BLaER1 treated with 17β-estradiol and CSF1 and Interleukin-3, amounts not matched to agents 10 nM and 100 nM (cell line): ENCODE measurements at regions not wholly inside any gene's neighbourhood (a gene's known extent, or its start where the extent isn't known, plus 50 kb on each side); places are given as distances from the start of the nearest gene placed in this dataset.

Experiments used
- H3K27ac ChIP-seq, 11 experiments: shearing (Covaris generic); formaldehyde crosslinking; 2 replicates each; pipeline ENCODE4 v1.8.1; 2022
- H3K27me3 ChIP-seq, 11 experiments: shearing (Covaris generic); formaldehyde crosslinking; 2 replicates each; pipeline ENCODE4 v1.8.1; 2022
- H3K36me3 ChIP-seq, 11 experiments: shearing (Covaris generic); formaldehyde crosslinking; 2 replicates each; pipeline ENCODE4 v1.8.1; 2022
- H3K4me1 ChIP-seq, 10 experiments: shearing (Covaris generic); formaldehyde crosslinking; 2 replicates each; pipeline ENCODE4 v1.8.1; 2022
- H3K4me2 ChIP-seq, 11 experiments: shearing (Covaris generic); formaldehyde crosslinking; 2 replicates each; pipeline ENCODE4 v1.8.1; 2022
- H3K4me3 ChIP-seq, 10 experiments: shearing (Covaris generic); formaldehyde crosslinking; 2 replicates each; pipeline ENCODE4 v1.8.1; 2022
- H3K9ac ChIP-seq, 11 experiments: shearing (Covaris generic); formaldehyde crosslinking; 2 replicates each; pipeline ENCODE4 v1.8.1; 2022
- H3K9me3 ChIP-seq, 11 experiments: shearing (Covaris generic); formaldehyde crosslinking; replicated peaks in 1 of 11; 2 replicates each; pipeline ENCODE4 v1.8.1; 2022
- H4K20me1 ChIP-seq, 11 experiments: shearing (Covaris generic); formaldehyde crosslinking; 2 replicates each; pipeline ENCODE4 v1.8.1; 2022
- Cebpa-rat ChIP-seq, 11 experiments: shearing (Covaris generic); IDR thresholded peaks; 2 replicates each; pipeline ENCODE4 v1.8.1; 2022

GRCh38 chr2:223220658-223220925 lies 168.6 kb downstream of the KCNE4 start:
- no peak overlapping the region for H3K4me3 ChIP-seq
- no peaks in the 10 kb centered on the region for H3K27me3 ChIP-seq
- no peaks in the 10 kb centered on the region for H3K9me3 ChIP-seq
- no peak for TF ChIP-seq Cebpa-rat (IDR thresholded peaks at IDR 0.05)
- H3K4me1 ChIP-seq = no peaks in the 10 kb centered on the region
- H4K20me1 ChIP-seq = no peaks in the 10 kb centered on the region
- H3K9ac ChIP-seq = no peak overlapping the region
- H3K27ac ChIP-seq = no peak overlapping the region
- H3K4me2 ChIP-seq = no peak overlapping the region
- H3K36me3 ChIP-seq = no peaks in the 10 kb centered on the region

- no peaks in the 10 kb centered on the region for H3K4me1 ChIP-seq
- no peak overlapping the region for H3K4me3 ChIP-seq
- H3K27me3 ChIP-seq = no peaks in the 10 kb centered on the region
- no peak overlapping the region for H3K9ac ChIP-seq
- no peak overlapping the region for H3K4me2 ChIP-seq
- no peaks in the 10 kb centered on the region for H4K20me1 ChIP-seq
- no peak for TF ChIP-seq Cebpa-rat (IDR thresholded peaks at IDR 0.05)
- H3K27ac ChIP-seq = no peak overlapping the region
- no peaks in the 10 kb centered on the region for H3K36me3 ChIP-seq
- H3K9me3 ChIP-seq = no peaks in the 10 kb centered on the region
These were observed 169.3 kb downstream of the KCNE4 start for GRCh38 chr2:223221139-223221835.

- H3K9me3 ChIP-seq = no peaks in the 10 kb centered on the region
- no peaks in the 10 kb centered on the region for H4K20me1 ChIP-seq
- H3K9ac ChIP-seq = no peak overlapping the region
- H3K36me3 ChIP-seq = no peaks in the 10 kb centered on the region
- no peak overlapping the region for H3K4me3 ChIP-seq
- H3K27me3 ChIP-seq = no peaks in the 10 kb centered on the region
- no peak for TF ChIP-seq Cebpa-rat (IDR thresholded peaks at IDR 0.05)
- H3K4me2 ChIP-seq = no peak overlapping the region
- no peaks in the 10 kb centered on the region for H3K4me1 ChIP-seq
- H3K27ac ChIP-seq = no peak overlapping the region
These were observed 170.4 kb downstream of the KCNE4 start for GRCh38 chr2:223222397-223222796.

GRCh38 chr2:223223156-223223555 lies 171.2 kb downstream of the KCNE4 start:
- H3K27ac ChIP-seq = no peak overlapping the region
- no peaks in the 10 kb centered on the region for H4K20me1 ChIP-seq
- H3K9ac ChIP-seq = no peak overlapping the region
- H3K4me3 ChIP-seq = no peak overlapping the region
- no peaks in the 10 kb centered on the region for H3K36me3 ChIP-seq
- no peaks in the 10 kb centered on the region for H3K27me3 ChIP-seq
- no peaks in the 10 kb centered on the region for H3K4me1 ChIP-seq
- no peak for TF ChIP-seq Cebpa-rat (IDR thresholded peaks at IDR 0.05)
- no peak overlapping the region for H3K4me2 ChIP-seq
- no peaks in the 10 kb centered on the region for H3K9me3 ChIP-seq

GRCh38 chr2:223225266-223225665 lies 173.3 kb downstream of the KCNE4 start:
- Histone ChIP-seq H3K27ac (no peak overlapping the region), H3K36me3 (no peaks in the 10 kb centered on the region)

GRCh38 chr2:223226264-223226663 lies 174.3 kb downstream of the KCNE4 start:
- Histone ChIP-seq H3K4me1 (no peaks in the 10 kb centered on the region), H3K36me3 (no peaks in the 10 kb centered on the region), H3K4me2 (no peak overlapping the region), H3K27me3 (no peaks in the 10 kb centered on the region), H3K4me3 (no peak overlapping the region), H3K27ac (no peak overlapping the region), H3K9me3 (no peaks in the 10 kb centered on the region), H4K20me1 (no peaks in the 10 kb centered on the region), H3K9ac (no peak overlapping the region)
- TF ChIP-seq Cebpa-rat (IDR thresholded peaks at IDR 0.05) = no peak

More at GRCh38 chr2:223225266-223225665, 173.3 kb downstream of the KCNE4 start:
- no peaks in the 10 kb centered on the region for H3K4me1 ChIP-seq
- no peak for TF ChIP-seq Cebpa-rat (IDR thresholded peaks at IDR 0.05)
- no peak overlapping the region for H3K4me3 ChIP-seq
- no peak overlapping the region for H3K9ac ChIP-seq
- no peaks in the 10 kb centered on the region for H4K20me1 ChIP-seq
- H3K9me3 ChIP-seq = no peaks in the 10 kb centered on the region
- no peaks in the 10 kb centered on the region for H3K27me3 ChIP-seq
- no peak overlapping the region for H3K4me2 ChIP-seq

GRCh38 chr2:223227338-223227737 lies 175.3 kb downstream of the KCNE4 start:
- no peaks in the 10 kb centered on the region for H3K4me1 ChIP-seq
- H3K4me2 ChIP-seq = no peak overlapping the region
- TF ChIP-seq Cebpa-rat (IDR thresholded peaks at IDR 0.05) = no peak
- H3K9me3 ChIP-seq = no peaks in the 10 kb centered on the region
- H3K27ac ChIP-seq = no peak overlapping the region
- H3K36me3 ChIP-seq = no peaks in the 10 kb centered on the region
- no peak overlapping the region for H3K4me3 ChIP-seq
- no peaks in the 10 kb centered on the region for H3K27me3 ChIP-seq
- H4K20me1 ChIP-seq = no peaks in the 10 kb centered on the region
- H3K9ac ChIP-seq = no peak overlapping the region

GRCh38 chr2:223228871-223229270 lies 176.9 kb downstream of the KCNE4 start:
- Histone ChIP-seq H3K27ac (no peak overlapping the region), H3K4me1 (no peaks in the 10 kb centered on the region), H3K4me3 (no peak overlapping the region), H3K36me3 (no peaks in the 10 kb centered on the region), H3K4me2 (no peak overlapping the region), H4K20me1 (no peaks in the 10 kb centered on the region), H3K27me3 (no peaks in the 10 kb centered on the region), H3K9ac (no peak overlapping the region), H3K9me3 (no peaks in the 10 kb centered on the region)
- no peak for TF ChIP-seq Cebpa-rat (IDR thresholded peaks at IDR 0.05)

- 0 out of 20 replicates have a peak, but pooled peaks cover 0 to 4% (median 0%) of the 10 kb centered on the region in 10 experiments for H3K4me1 ChIP-seq
- H3K27me3 ChIP-seq = no peaks in the 10 kb centered on the region
- no peaks in the 10 kb centered on the region for H3K36me3 ChIP-seq
- no peak overlapping the region for H3K4me3 ChIP-seq
- no peak overlapping the region for H3K27ac ChIP-seq
- no peaks in the 10 kb centered on the region for H3K9me3 ChIP-seq
- no peak overlapping the region for H3K9ac ChIP-seq
- H3K4me2 ChIP-seq = no peak overlapping the region
- no peak for TF ChIP-seq Cebpa-rat (IDR thresholded peaks at IDR 0.05)
- H4K20me1 ChIP-seq = no peaks in the 10 kb centered on the region
These were observed 178.4 kb downstream of the KCNE4 start for GRCh38 chr2:223230352-223230751.

GRCh38 chr2:223232285-223232684 lies 180.3 kb downstream of the KCNE4 start:
- Histone ChIP-seq H3K4me2 (no peak overlapping the region), H4K20me1 (no peaks in the 10 kb centered on the region), H3K27me3 (no peaks in the 10 kb centered on the region), H3K4me3 (no peak overlapping the region), H3K9ac (no peak overlapping the region), H3K4me1 (0 out of 20 replicates have a peak, but pooled peaks cover 0 to 4% (median 0%) of the 10 kb centered on the region in 10 experiments), H3K27ac (no peak overlapping the region), H3K36me3 (no peaks in the 10 kb centered on the region), H3K9me3 (no peaks in the 10 kb centered on the region)
- no peak for TF ChIP-seq Cebpa-rat (IDR thresholded peaks at IDR 0.05)
